Stimulated activated naive B cell treated with anti-CD40 and anti-IgM and Interleukin-4, amounts not matched to agents 10 μg/mL and 1 μg/mL and 100 μg/mL, for 72 hours (primary cell): ENCODE measurements at regions not wholly inside any gene's neighbourhood (a gene's known extent, or its start where the extent isn't known, plus 50 kb on each side); places are given as distances from the start of the nearest gene placed in this dataset.
"Not testable (repeated sequence)": the region's sequence is repeated elsewhere in the genome, so short reads cannot be mapped to it uniquely, and the experiment has no call there.

Experiments
- ATAC-seq, 2 donors: fragments of 150-1000 bp; cut with Tn5 transposase; replicated peaks; 2 replicates each; pipeline ENCODE4 v1.10.0; 2021; ENCODE audit warnings: moderate library complexity in 1 of 2
- DNase-seq: peaks from one replicate; pipeline ENCODE4 v3.0.0; 2021
- H3K27ac Mint-ChIP-seq: one replicate; pipeline ENCODE4 v1.8.0; 2022; ENCODE audit warnings: mild to moderate bottlenecking, mixed read lengths
- H3K27me3 Mint-ChIP-seq, 2 donors: one replicate each; pipeline ENCODE4 v1.8.0; 2022; ENCODE audit warnings: mixed read lengths in 2 of 2
- H3K36me3 Mint-ChIP-seq, 2 donors: one replicate each; pipeline ENCODE4 v1.8.0; 2022; ENCODE audit warnings: mixed read lengths in 2 of 2, mild to moderate bottlenecking in 1 of 2
- H3K4me1 Mint-ChIP-seq, 2 donors: one replicate each; pipeline ENCODE4 v1.8.0; 2022; ENCODE audit warnings: mixed read lengths in 2 of 2, mild to moderate bottlenecking in 1 of 2
- H3K4me3 Mint-ChIP-seq, 2 donors: one replicate each; pipeline ENCODE4 v1.8.0; 2022; ENCODE audit warnings: mild to moderate bottlenecking in 2 of 2, mixed read lengths in 2 of 2, moderate library complexity in 1 of 2
- H3K9me3 Mint-ChIP-seq, 2 donors: one replicate each; pipeline ENCODE4 v1.8.0; 2022; ENCODE audit warnings: mixed read lengths in 2 of 2, mild to moderate bottlenecking in 1 of 2

DNA sequence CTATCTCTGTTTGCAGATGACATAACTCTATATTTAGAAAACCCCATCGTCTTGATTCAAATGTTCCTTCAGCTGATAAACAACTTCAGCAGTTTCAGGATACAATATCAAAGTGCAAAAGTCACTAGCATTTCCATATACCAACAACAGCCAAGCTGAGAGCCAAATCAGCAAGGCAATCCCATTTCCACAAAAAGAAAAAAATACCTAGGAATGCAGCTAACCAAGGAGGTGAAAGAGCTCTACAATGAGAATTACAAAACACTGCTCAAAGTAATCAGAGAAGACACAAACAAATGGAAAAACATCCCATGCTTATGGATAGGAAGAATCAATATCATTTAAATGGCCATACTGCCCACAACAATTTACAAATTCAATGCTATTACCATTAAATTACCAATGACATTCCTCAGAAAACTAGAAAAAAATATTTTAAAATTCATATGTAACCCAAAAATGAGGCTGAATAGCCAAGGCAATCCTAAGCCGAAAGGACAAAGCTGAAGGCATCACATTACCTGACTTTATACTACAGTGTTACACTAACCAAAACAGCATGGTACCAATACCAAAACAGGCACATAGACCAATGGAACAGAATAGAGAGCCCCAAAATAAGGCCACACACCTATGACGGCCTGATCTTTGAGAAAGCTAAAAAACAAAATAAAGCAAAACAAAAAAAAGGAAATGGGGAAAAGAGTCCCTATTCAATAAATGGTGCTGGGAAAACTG lies 901.7 kb downstream of the LRFN5 start:
- H3K27me3 Mint-ChIP-seq = no peaks in the 10 kb centered on the region
- H3K4me3 Mint-ChIP-seq = no peak overlapping the region

GRCh38 chr14:42504433-42504832 lies 897.8 kb downstream of the LRFN5 start:
- Mint-ChIP-seq H3K4me1 (no peaks in the 10 kb centered on the region), H3K36me3 (no peaks in the 10 kb centered on the region), H3K9me3 (peaks cover 2 to 10% of the 10 kb centered on the region in 2 donors), H3K4me3 (no peak overlapping the region), H3K27me3 (no peaks in the 10 kb centered on the region), H3K27ac (no peak overlapping the region)
- DNase-seq (no peak), ATAC-seq (no peak)

More for the DNA sequence above, 901.7 kb downstream of the LRFN5 start:
- H3K36me3 Mint-ChIP-seq = no peaks in the 10 kb centered on the region
- DNase-seq (no peak), ATAC-seq (no peak)
- H3K27ac Mint-ChIP-seq = no peak overlapping the region
- peaks cover 0 to under 1% of the 10 kb centered on the region in 2 donors for H3K4me1 Mint-ChIP-seq
- peaks cover 2 to 10% of the 10 kb centered on the region in 2 donors for H3K9me3 Mint-ChIP-seq

- no peaks in the 10 kb centered on the region for H3K36me3 Mint-ChIP-seq
- no peak overlapping the region for H3K4me3 Mint-ChIP-seq
- no peak for DNase-seq
- H3K27ac Mint-ChIP-seq = no peak overlapping the region
- no peaks in the 10 kb centered on the region for H3K27me3 Mint-ChIP-seq
- ATAC-seq = no peak
- H3K4me1 Mint-ChIP-seq = no peaks in the 10 kb centered on the region
- H3K9me3 Mint-ChIP-seq = peaks cover 0 to 3% of the 10 kb centered on the region in 2 donors
These were observed 892.5 kb downstream of the LRFN5 start for GRCh38 chr14:42499137-42499536.

GRCh38 chr14:42490536-42490935 lies 883.9 kb downstream of the LRFN5 start:
- H3K4me3 Mint-ChIP-seq = no peak overlapping the region

GRCh38 chr14:42488965-42489364 lies 882.3 kb downstream of the LRFN5 start:
- no peak for ATAC-seq
- H3K27me3 Mint-ChIP-seq = no peaks in the 10 kb centered on the region
- no peak overlapping the region for H3K27ac Mint-ChIP-seq
- H3K4me1 Mint-ChIP-seq = no peaks in the 10 kb centered on the region
- no peaks in the 10 kb centered on the region for H3K36me3 Mint-ChIP-seq
- H3K4me3 Mint-ChIP-seq = no peak overlapping the region
- H3K9me3 Mint-ChIP-seq = no peaks in the 10 kb centered on the region
- no peak for DNase-seq

More at GRCh38 chr14:42490536-42490935, 883.9 kb downstream of the LRFN5 start:
- Mint-ChIP-seq H3K27me3 (no peaks in the 10 kb centered on the region), H3K4me1 (no peaks in the 10 kb centered on the region), H3K9me3 (no peaks in the 10 kb centered on the region), H3K36me3 (no peaks in the 10 kb centered on the region), H3K27ac (no peak overlapping the region)
- ATAC-seq = no peak
- no peak for DNase-seq

- not testable (repeated sequence) for H3K27ac Mint-ChIP-seq, ATAC-seq, H3K36me3 Mint-ChIP-seq, H3K4me3 Mint-ChIP-seq, H3K4me1 Mint-ChIP-seq, H3K9me3 Mint-ChIP-seq, H3K27me3 Mint-ChIP-seq, DNase-seq
These were observed 875.8 kb downstream of the LRFN5 start for GRCh38 chr14:42482345-42482971.

DNA sequence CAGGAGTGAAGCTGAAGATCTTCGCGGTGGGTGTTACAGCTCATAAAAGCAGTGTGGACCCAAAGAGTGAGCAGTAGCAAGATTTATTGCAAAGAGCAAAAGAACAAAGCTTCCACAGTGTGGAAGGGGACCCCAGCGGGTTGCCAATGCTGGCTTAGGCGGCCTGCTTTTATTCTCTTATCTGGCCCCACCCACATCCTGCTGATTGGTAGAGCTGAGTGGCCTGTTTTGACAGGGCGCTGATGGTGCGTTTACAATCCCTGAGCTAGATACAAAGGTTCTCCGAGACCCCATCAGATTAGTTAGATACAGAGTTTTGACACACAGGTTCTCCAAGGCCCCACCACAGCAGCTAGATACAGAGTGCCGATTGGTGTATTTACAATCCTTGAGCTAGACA lies 875.0 kb downstream of the LRFN5 start:
- H3K4me3 Mint-ChIP-seq, H3K36me3 Mint-ChIP-seq, H3K27ac Mint-ChIP-seq, H3K9me3 Mint-ChIP-seq, DNase-seq, H3K27me3 Mint-ChIP-seq, H3K4me1 Mint-ChIP-seq, ATAC-seq: not testable (repeated sequence)

DNA sequence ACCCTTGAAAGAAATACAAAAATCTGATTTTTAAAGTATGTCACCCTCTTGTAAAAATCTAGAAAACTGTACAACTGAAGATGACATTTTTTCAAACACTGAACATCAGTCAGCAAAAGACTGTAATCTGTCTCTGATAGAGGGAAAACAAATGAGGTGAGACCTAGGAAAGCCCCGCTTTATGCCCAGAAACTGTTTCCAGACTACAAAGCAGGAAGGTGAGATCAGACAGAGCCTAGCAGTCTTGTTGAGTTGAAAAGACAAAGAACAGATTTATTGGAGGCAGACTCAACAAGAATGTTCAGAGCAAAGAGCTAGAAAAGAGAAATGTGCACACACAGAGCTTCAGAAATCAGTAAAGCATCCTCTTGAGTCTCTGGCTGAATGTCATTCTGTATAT lies 873.6 kb downstream of the LRFN5 start:
- Mint-ChIP-seq H3K27ac (no peak overlapping the region), H3K27me3 (no peaks in the 10 kb centered on the region), H3K4me1 (no peaks in the 10 kb centered on the region), H3K9me3 (peaks cover 0 to 2% of the 10 kb centered on the region in 2 donors), H3K36me3 (no peaks in the 10 kb centered on the region), H3K4me3 (no peak overlapping the region)
- no peak for ATAC-seq
- DNase-seq = no peak

DNA sequence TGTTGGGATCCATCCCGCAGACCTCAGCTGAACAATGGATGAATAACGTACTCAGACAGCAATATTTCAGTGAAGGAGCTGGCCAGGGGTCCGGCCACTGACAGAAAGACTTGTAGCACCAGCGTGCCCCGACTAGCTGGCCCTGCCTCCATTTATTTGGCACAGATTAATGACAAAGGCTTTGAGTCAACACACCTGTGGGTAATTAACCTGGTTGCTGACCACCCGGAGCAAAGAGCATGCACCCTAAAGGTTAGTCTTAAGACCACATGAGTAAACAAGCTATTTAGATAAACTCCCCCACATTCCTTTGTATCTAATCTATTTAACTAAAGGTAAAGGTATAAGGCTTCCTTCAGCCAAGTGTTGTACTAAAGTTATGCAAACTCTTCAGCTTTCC lies 868.6 kb downstream of the LRFN5 start:
- Mint-ChIP-seq H3K4me3 (no peak overlapping the region), H3K9me3 (peaks cover 0 to 4% of the 10 kb centered on the region in 2 donors), H3K4me1 (no peaks in the 10 kb centered on the region), H3K27me3 (no peaks in the 10 kb centered on the region), H3K27ac (no peak overlapping the region), H3K36me3 (no peaks in the 10 kb centered on the region)
- DNase-seq (no peak), ATAC-seq (no peak)

DNA sequence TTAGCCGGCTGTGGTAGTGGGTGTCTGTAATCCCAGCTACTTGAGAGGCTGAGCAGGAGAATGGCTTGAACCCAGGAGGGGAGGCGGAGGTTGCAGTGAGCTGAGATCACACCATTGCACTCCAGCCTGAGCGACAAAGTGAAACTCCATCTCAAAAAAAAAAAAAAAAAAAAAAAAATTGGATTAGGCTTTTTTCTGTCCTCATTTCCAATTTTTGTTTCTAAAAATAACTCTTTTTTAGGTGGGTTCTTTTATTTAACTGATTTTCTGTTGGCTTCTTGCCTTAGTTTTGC lies 863.7 kb downstream of the LRFN5 start:
- no peak for DNase-seq
- no peak for ATAC-seq
- Mint-ChIP-seq H3K9me3 (peaks cover 0 to 2% of the 10 kb centered on the region in 2 donors), H3K27ac (no peak overlapping the region), H3K36me3 (no peaks in the 10 kb centered on the region), H3K4me1 (no peaks in the 10 kb centered on the region), H3K4me3 (no peak overlapping the region), H3K27me3 (no peaks in the 10 kb centered on the region)

- no peaks in the 10 kb centered on the region for H3K27me3 Mint-ChIP-seq
- peaks cover 0 to 2% of the 10 kb centered on the region in 2 donors for H3K9me3 Mint-ChIP-seq
- no peak overlapping the region for H3K27ac Mint-ChIP-seq
- no peak overlapping the region for H3K4me3 Mint-ChIP-seq
- DNase-seq (no peak), ATAC-seq (no peak)
- H3K4me1 Mint-ChIP-seq = no peaks in the 10 kb centered on the region
- no peaks in the 10 kb centered on the region for H3K36me3 Mint-ChIP-seq
These were observed 863.2 kb downstream of the LRFN5 start for GRCh38 chr14:42469637-42470426.

GRCh38 chr14:42460673-42461072 lies 854.0 kb downstream of the LRFN5 start:
- peaks cover 0 to 1% of the 10 kb centered on the region in 2 donors for H3K9me3 Mint-ChIP-seq
- no peak overlapping the region for H3K27ac Mint-ChIP-seq
- H3K36me3 Mint-ChIP-seq = no peaks in the 10 kb centered on the region
- ATAC-seq = no peak
- H3K27me3 Mint-ChIP-seq = no peaks in the 10 kb centered on the region
- DNase-seq = no peak
- H3K4me1 Mint-ChIP-seq = no peaks in the 10 kb centered on the region
- H3K4me3 Mint-ChIP-seq = no peak overlapping the region

GRCh38 chr14:42459171-42459685 lies 852.6 kb downstream of the LRFN5 start:
- DNase-seq (no peak), ATAC-seq (no peak)
- Mint-ChIP-seq H3K9me3 (peaks cover 0 to under 1% of the 10 kb centered on the region in 2 donors), H3K4me1 (no peaks in the 10 kb centered on the region), H3K36me3 (no peaks in the 10 kb centered on the region), H3K27ac (no peak overlapping the region), H3K4me3 (no peak overlapping the region), H3K27me3 (no peaks in the 10 kb centered on the region)

- no peak overlapping the region for H3K27ac Mint-ChIP-seq
- no peaks in the 10 kb centered on the region for H3K27me3 Mint-ChIP-seq
- no peak for DNase-seq
- H3K36me3 Mint-ChIP-seq = no peaks in the 10 kb centered on the region
- no peak overlapping the region for H3K4me3 Mint-ChIP-seq
- H3K4me1 Mint-ChIP-seq = peaks cover 0 to 3% of the 10 kb centered on the region in 2 donors
- no peaks in the 10 kb centered on the region for H3K9me3 Mint-ChIP-seq
- no peak for ATAC-seq
These were observed 834.9 kb downstream of the LRFN5 start for GRCh38 chr14:42441615-42442014.
